Ishikawa (cell line): ENCODE measurements at regions not wholly inside any gene's neighbourhood (a gene's known extent, or its start where the extent isn't known, plus 50 kb on each side); places are given as distances from the start of the nearest gene placed in this dataset.

Source experiments
- CEBPB ChIP-seq: IDR thresholded peaks from 2 replicates; pipeline ENCODE4 v1.6.1; 2012
- CREB1 ChIP-seq: IDR thresholded peaks from 2 replicates; pipeline ENCODE4 v1.6.1; 2012; ENCODE audit warnings: low read depth
- EGR1 ChIP-seq: IDR thresholded peaks from 2 replicates; pipeline ENCODE4 v1.6.1; 2012
- EP300 ChIP-seq: IDR thresholded peaks from 2 replicates; pipeline ENCODE4 v1.6.1; 2012; ENCODE audit warnings: borderline replicate concordance
- FOXM1 ChIP-seq: IDR thresholded peaks from 2 replicates; pipeline ENCODE4 v1.6.1; 2012; ENCODE audit warnings: low read depth, borderline replicate concordance
- MAX ChIP-seq: IDR thresholded peaks from 2 replicates; pipeline ENCODE4 v1.6.1; 2012
- NFIC ChIP-seq: IDR thresholded peaks from 2 replicates; pipeline ENCODE4 v1.6.1; 2012
- RAD21 ChIP-seq: IDR thresholded peaks from 2 replicates; pipeline ENCODE4 v1.6.1; 2012; ENCODE audit warnings: low read depth
- REST ChIP-seq: IDR thresholded peaks from 2 replicates; pipeline ENCODE4 v1.6.1; 2012; ENCODE audit warnings: low read depth, mild to moderate bottlenecking
- TAF1 ChIP-seq: IDR thresholded peaks from 2 replicates; pipeline ENCODE4 v1.6.1; 2012; ENCODE audit warnings: low read depth, mild to moderate bottlenecking
- TCF12 ChIP-seq: IDR thresholded peaks from 2 replicates; pipeline ENCODE4 v1.6.1; 2012; ENCODE audit warnings: low read depth
- TEAD4 ChIP-seq: IDR thresholded peaks from 2 replicates; pipeline ENCODE4 v1.6.1; 2012
- USF1 ChIP-seq: IDR thresholded peaks from 2 replicates; pipeline ENCODE4 v1.6.1; 2012
- YY1 ChIP-seq: IDR thresholded peaks from 2 replicates; pipeline ENCODE4 v1.6.1; 2012; ENCODE audit warnings: low read depth
- ZBTB7A ChIP-seq: IDR thresholded peaks from 2 replicates; pipeline ENCODE4 v1.6.1; 2012; ENCODE audit warnings: low read depth

- TF ChIP-seq EGR1 (no peak), MAX (no peak), EP300 (no peak), CEBPB (no peak), ZBTB7A (no peak), USF1 (no peak), REST (no peak), CREB1 (no peak), TAF1 (no peak), YY1 (no peak)
Measured at GRCh38 chr9:81137976-81138568, 551.3 kb downstream of the TLE1 start.

GRCh38 chr9:81132796-81133195 lies 556.6 kb downstream of the TLE1 start:
- TF ChIP-seq FOXM1 (no peak), TAF1 (no peak), CEBPB (no peak), NFIC (no peak), TCF12 (no peak), REST (no peak), EP300 (no peak), EGR1 (no peak), ZBTB7A (no peak), TEAD4 (no peak), USF1 (no peak), CREB1 (no peak), MAX (no peak), YY1 (no peak), RAD21 (no peak)

GRCh38 chr9:81132318-81132717 lies 557.0 kb downstream of the TLE1 start:
- TF ChIP-seq CREB1 (no peak), TEAD4 (no peak), NFIC (no peak), ZBTB7A (no peak), TCF12 (no peak), EP300 (no peak), YY1 (no peak), MAX (no peak), FOXM1 (no peak)

GRCh38 chr9:81128701-81129100 lies 560.6 kb downstream of the TLE1 start:
- TF ChIP-seq RAD21 (no peak), MAX (no peak), EP300 (no peak), TAF1 (no peak), YY1 (no peak), CREB1 (no peak), EGR1 (no peak), USF1 (no peak), FOXM1 (no peak), REST (no peak), TEAD4 (no peak)
